NT2/D1 (cell line): ENCODE measurements at regions not wholly inside any gene's neighbourhood (a gene's known extent, or its start where the extent isn't known, plus 50 kb on each side); places are given as distances from the start of the nearest gene placed in this dataset.

Experiments used
- DNase-seq: peaks from one replicate; pipeline ENCODE4 v3.0.0-alpha.2; 2011; ENCODE audit warnings: low read depth, low spot score
- H3K27me3 ChIP-seq: 2 replicates; pipeline ENCODE4 v1.6.0; 2011; ENCODE audit warnings: mild to moderate bottlenecking; ENCODE audit not compliant: insufficient read length, insufficient read depth
- H3K36me3 ChIP-seq: 2 replicates; pipeline ENCODE4 v1.6.1; 2011; ENCODE audit warnings: mild to moderate bottlenecking, low read length, mixed read lengths; ENCODE audit not compliant: insufficient read depth, insufficient read length
- H3K4me1 ChIP-seq: 2 replicates; pipeline ENCODE4 v1.5.1; 2011; ENCODE audit not compliant: insufficient read depth, insufficient read length
- H3K4me3 ChIP-seq: 2 replicates; pipeline ENCODE4 v1.5.1; 2011; ENCODE audit warnings: low read depth; ENCODE audit not compliant: insufficient read length
- H3K9ac ChIP-seq: 2 replicates; pipeline ENCODE4 v1.6.0; 2011; ENCODE audit warnings: low read depth; ENCODE audit not compliant: insufficient read length
- H3K9me3 ChIP-seq: 2 replicates; pipeline ENCODE4 v1.5.1; 2011; ENCODE audit warnings: mild to moderate bottlenecking, low read length; ENCODE audit not compliant: insufficient read depth
- SUZ12 ChIP-seq: IDR thresholded peaks from 2 replicates; pipeline ENCODE4 v1.6.1; 2011; ENCODE audit not compliant: insufficient read length, insufficient read depth; ENCODE audit errors: extremely low read depth
- YY1 ChIP-seq: IDR thresholded peaks from 2 replicates; pipeline ENCODE4 v1.6.1; 2011; ENCODE audit not compliant: insufficient read length, insufficient read depth
- ZNF274 ChIP-seq: IDR thresholded peaks from 2 replicates; pipeline ENCODE4 v1.6.1; 2011; ENCODE audit warnings: mild to moderate bottlenecking, low read depth, low read length

DNA sequence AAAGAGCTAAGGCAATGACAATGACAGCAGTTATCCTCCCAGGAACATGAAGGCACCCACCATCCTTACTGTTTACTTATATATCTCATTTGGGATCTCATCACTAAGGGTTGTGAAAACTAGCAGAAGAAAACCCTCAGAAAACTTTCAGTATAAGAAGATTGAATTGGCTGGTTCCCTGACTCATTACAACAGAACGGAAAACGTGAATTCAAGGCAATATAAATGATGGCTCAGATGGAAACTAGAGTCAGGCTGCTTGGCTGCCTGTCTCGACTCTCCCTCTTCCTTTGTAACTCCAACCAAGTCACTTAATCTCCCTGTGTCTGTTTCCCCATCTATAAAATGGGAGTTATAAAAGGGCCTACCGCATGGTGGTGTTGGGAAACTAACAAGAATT lies 387.1 kb upstream of the JARID2 start:
- peaks cover 2% of the 10 kb centered on the region for H3K4me1 ChIP-seq

DNA sequence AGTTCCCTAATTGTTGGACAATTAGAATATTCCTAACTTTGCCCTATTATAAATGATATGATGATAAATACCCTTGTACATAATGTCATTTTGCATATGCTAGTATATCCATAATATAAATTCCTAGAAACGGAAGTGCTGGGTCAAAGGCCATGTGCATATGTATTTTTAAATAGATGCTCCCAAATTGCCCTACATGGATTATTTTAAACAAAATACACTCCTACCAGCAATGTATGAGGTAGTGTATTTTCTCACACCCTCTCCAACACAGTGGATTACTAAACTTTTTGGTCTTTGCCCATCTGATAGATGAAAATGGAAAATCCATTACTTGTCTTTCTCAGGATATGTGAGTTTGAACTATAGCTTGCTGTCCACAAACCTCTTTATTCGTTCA lies 385.1 kb upstream of the JARID2 start:
- Histone ChIP-seq H3K27me3 (no peaks in the 10 kb centered on the region), H3K9ac (no peak overlapping the region), H3K9me3 (no peaks in the 10 kb centered on the region), H3K4me3 (no peak overlapping the region), H3K4me1 (peaks cover 2% of the 10 kb centered on the region), H3K36me3 (no peaks in the 10 kb centered on the region)
- TF ChIP-seq ZNF274 (no peak), YY1 (no peak), SUZ12 (no peak)
- DNase-seq: no peak

More for the DNA sequence above, 387.1 kb upstream of the JARID2 start:
- TF ChIP-seq ZNF274 (no peak), YY1 (no peak), SUZ12 (no peak)
- Histone ChIP-seq H3K9ac (no peak overlapping the region), H3K9me3 (no peaks in the 10 kb centered on the region), H3K36me3 (no peaks in the 10 kb centered on the region), H3K4me3 (no peak overlapping the region), H3K27me3 (no peaks in the 10 kb centered on the region)
- no peak for DNase-seq

DNA sequence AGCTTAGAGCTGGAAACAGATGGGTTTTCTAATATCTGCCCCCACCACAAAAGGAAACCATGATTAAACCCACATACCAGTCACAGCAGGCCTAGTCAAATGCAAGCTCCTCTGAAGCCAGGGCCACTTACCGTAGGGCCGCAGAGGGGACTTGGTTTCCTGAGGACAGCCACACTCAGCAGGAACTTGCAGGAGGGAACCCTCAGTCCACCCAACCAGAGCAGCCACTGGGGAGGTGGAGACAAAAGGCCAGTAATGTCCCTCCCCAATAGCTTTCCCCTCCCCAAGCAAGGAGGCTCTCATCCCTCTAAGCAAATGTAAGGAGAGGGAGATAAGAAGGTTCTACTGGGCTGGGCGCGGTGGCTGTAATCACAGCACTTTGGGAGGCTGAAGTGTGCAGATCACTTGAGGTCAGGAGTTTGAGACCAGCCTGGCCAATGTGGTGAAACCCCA lies 384.4 kb upstream of the JARID2 start:
- H3K4me3 ChIP-seq: no peak overlapping the region
- DNase-seq: peak; percentile 65
- H3K9me3 ChIP-seq: no peaks in the 10 kb centered on the region
- H3K4me1 ChIP-seq: peaks cover 2% of the 10 kb centered on the region
- no peak for TF ChIP-seq ZNF274
- no peak for TF ChIP-seq YY1
- TF ChIP-seq SUZ12: no peak
- no peaks in the 10 kb centered on the region for H3K36me3 ChIP-seq
- no peaks in the 10 kb centered on the region for H3K27me3 ChIP-seq
- H3K9ac ChIP-seq: no peak overlapping the region

DNA sequence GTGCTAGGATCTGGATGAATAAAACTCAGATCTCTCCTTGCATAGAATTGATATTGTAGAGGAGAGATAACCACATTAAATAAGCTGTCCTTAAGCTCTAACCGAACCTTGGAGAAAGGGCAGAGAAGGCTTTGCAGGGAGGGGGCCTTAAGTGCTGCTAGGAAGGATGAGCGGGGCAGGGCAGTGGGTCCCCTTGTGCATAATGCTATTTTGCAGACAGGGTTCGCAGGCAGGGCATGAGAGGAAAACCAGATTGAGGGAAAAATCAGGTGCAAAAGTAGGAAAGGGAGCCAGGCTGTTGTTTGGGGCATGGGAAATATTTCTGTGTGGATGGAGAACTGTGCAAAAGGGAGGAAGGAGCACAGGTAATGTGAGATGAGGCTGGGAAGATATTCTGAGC lies 383.0 kb upstream of the JARID2 start:
- Histone ChIP-seq H3K27me3 (no peaks in the 10 kb centered on the region), H3K4me3 (no peak overlapping the region), H3K36me3 (no peaks in the 10 kb centered on the region), H3K9ac (no peak overlapping the region), H3K9me3 (no peaks in the 10 kb centered on the region), H3K4me1 (no peaks in the 10 kb centered on the region)
- TF ChIP-seq ZNF274 (no peak), SUZ12 (no peak), YY1 (no peak)
- DNase-seq: no peak

DNA sequence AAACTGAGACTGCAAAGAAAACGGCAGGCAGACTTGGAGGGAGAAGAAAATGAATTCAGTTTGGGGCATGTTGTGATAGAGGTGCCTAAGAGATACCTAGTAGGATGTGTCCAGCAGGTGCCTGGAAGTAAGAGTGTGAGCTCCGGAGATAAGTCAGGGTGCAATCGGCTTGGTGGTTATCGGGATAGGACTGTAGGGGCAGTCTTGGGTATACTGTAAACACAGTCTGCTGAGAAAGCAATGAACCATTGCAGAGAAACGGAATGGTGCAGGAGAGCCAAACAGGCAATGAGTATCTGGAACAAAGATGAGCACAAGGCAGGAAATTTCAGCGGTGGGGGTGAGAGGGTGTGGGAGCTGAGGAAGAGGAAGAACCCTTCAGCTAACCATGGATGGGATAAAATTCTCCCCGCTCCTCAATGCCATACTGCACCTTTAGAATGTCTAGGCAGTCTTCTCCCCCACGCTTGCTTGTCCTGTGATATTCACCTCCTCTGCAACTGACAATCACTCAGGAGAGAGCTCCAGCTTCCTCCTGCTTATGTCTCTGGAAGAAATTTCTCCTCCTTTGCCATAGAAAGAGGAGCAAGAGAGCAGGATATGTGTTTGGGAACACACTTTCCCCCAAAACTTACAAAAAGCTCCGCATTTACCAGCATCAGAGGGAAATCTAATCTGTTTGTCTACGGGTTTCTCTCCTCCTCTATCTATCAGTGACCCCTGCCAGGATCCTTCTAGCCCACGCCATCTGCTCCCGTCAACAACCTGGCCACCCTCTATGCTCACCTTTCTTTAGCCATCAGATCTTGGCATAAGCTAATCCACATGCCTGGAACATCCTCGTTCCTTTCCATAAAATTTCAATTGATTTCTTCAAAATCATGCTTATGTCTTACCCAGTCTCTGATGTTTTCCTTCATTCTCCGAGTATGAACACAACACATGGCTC lies 381.7 kb upstream of the JARID2 start:
- DNase-seq: peak; percentile 11
- Histone ChIP-seq H3K27me3 (no peaks in the 10 kb centered on the region), H3K4me3 (no peak overlapping the region), H3K4me1 (no peaks in the 10 kb centered on the region), H3K9ac (no peak overlapping the region), H3K36me3 (no peaks in the 10 kb centered on the region), H3K9me3 (no peaks in the 10 kb centered on the region)
- TF ChIP-seq SUZ12: no peak
- TF ChIP-seq ZNF274: no peak
- TF ChIP-seq YY1: no peak

DNA sequence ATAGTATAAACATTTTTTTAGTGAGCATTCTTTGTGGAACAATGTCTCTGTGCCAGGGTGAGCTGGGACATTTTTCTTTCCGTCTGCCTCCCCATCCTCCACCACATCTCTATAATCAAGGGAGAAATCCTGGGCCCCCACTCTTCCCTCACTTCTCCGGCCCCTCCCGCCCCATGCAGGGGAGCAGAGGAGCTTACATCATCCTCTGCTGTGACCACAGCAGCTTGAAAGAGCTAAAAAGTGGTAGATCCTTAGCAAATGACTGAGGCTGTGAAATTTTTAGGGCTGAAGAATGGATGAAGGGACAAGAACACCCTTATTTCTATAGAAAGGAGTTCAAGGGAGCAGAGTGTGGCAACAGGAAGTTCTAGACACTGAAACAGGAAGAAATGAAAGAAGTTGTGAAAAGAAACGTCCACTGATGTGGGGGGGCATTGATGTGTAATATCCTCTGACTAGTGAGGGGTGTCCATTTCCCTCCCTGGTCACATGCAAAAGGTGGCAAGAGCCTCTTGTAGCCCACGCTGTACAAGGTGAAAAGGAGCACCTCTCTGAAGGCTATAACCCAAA lies 380.3 kb upstream of the JARID2 start:
- H3K36me3 ChIP-seq: no peaks in the 10 kb centered on the region
- no peak for DNase-seq
- H3K27me3 ChIP-seq: no peaks in the 10 kb centered on the region
- no peaks in the 10 kb centered on the region for H3K4me1 ChIP-seq
- no peak overlapping the region for H3K9ac ChIP-seq
- TF ChIP-seq SUZ12 (no peak), YY1 (no peak), ZNF274 (no peak)
- no peak overlapping the region for H3K4me3 ChIP-seq
- no peaks in the 10 kb centered on the region for H3K9me3 ChIP-seq

DNA sequence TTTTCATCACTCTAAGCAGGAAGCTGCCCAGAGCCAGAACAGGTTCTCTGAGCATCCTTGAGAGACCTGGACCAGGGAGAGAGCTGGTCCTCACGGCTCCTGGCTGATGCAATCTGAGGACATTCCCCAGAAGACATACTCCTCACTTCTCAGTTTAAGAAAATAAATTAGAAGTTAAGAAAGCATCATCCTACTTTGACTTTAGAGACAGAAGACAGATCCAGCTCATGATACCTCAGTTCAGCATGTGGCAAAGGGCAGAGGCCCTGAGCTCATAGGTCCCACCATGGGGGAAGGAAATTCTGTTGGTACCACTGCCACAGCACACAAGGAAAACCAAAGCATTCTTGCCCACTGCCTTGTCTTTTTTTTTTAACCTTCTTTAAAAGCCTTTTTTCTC lies 378.1 kb upstream of the JARID2 start:
- Histone ChIP-seq H3K4me3 (no peak overlapping the region), H3K9me3 (no peaks in the 10 kb centered on the region), H3K4me1 (no peaks in the 10 kb centered on the region), H3K27me3 (no peaks in the 10 kb centered on the region), H3K36me3 (peaks cover 2% of the 10 kb centered on the region), H3K9ac (no peak overlapping the region)
- no peak for TF ChIP-seq ZNF274
- TF ChIP-seq YY1: no peak
- TF ChIP-seq SUZ12: no peak
- no peak for DNase-seq
